GM12878 (cell line): ENCODE measurements at regions not wholly inside any gene's neighbourhood (a gene's known extent, or its start where the extent isn't known, plus 50 kb on each side); places are given as distances from the start of the nearest gene placed in this dataset.

ENCODE experiments used
- BRCA1 ChIP-seq: IDR thresholded peaks from 2 replicates; pipeline ENCODE4 v1.6.1; 2011; ENCODE audit warnings: low read depth, low read length, improper control_type of control experiment
- CEBPB ChIP-seq, 2 experiments: fragments of 150-350 bp in 1 of 2; IDR thresholded peaks; 2 replicates each; pipeline ENCODE4 v1.6.1; 2012 to 2014; ENCODE audit warnings: low read depth in 2 of 2, low read length in 2 of 2, borderline replicate concordance in 1 of 2, inconsistent platforms in 1 of 2
- CHD2 ChIP-seq: IDR thresholded peaks from 2 replicates; pipeline ENCODE4 v1.6.1; 2011; ENCODE audit warnings: low read depth, low read length, improper control_type of control experiment, borderline replicate concordance
- DPF2 ChIP-seq: fragments of 450-650 bp; IDR thresholded peaks from 2 replicates; pipeline ENCODE4 v1.6.1; 2017; ENCODE audit warnings: mild to moderate bottlenecking
- EZH2 ChIP-seq: IDR thresholded peaks from 2 replicates; pipeline ENCODE4 v1.6.1; 2012; ENCODE audit warnings: low read depth, mild to moderate bottlenecking, control low read depth, inconsistent platforms, low read length, borderline replicate concordance; ENCODE audit not compliant: control insufficient read depth
- FOS ChIP-seq: IDR thresholded peaks from 3 replicates; pipeline ENCODE4 v1.6.1; 2011; ENCODE audit warnings: borderline replicate concordance; ENCODE audit not compliant: insufficient read length; ENCODE audit errors: extremely low read depth
- NFYB ChIP-seq: IDR thresholded peaks from 2 replicates; pipeline ENCODE4 v1.6.1; 2011; ENCODE audit warnings: low read depth, mild to moderate bottlenecking, low read length, improper control_type of control experiment, moderate library complexity; ENCODE audit not compliant: insufficient read depth
- TAF1 ChIP-seq: IDR thresholded peaks from 2 replicates; pipeline ENCODE4 v1.6.1; 2011; ENCODE audit warnings: mild to moderate bottlenecking, low read depth, low read length, borderline replicate concordance
- TARDBP ChIP-seq: IDR thresholded peaks from 2 replicates; pipeline ENCODE4 v1.6.1; 2016; ENCODE audit warnings: borderline replicate concordance
- TF ChIP-seq, protein P1 (sequence below): IDR thresholded peaks from 2 replicates; pipeline ENCODE4 v1.6.1; 2011; ENCODE audit warnings: mild to moderate bottlenecking, low read depth, low read length, moderate library complexity; ENCODE audit not compliant: insufficient replicate concordance

DNA sequence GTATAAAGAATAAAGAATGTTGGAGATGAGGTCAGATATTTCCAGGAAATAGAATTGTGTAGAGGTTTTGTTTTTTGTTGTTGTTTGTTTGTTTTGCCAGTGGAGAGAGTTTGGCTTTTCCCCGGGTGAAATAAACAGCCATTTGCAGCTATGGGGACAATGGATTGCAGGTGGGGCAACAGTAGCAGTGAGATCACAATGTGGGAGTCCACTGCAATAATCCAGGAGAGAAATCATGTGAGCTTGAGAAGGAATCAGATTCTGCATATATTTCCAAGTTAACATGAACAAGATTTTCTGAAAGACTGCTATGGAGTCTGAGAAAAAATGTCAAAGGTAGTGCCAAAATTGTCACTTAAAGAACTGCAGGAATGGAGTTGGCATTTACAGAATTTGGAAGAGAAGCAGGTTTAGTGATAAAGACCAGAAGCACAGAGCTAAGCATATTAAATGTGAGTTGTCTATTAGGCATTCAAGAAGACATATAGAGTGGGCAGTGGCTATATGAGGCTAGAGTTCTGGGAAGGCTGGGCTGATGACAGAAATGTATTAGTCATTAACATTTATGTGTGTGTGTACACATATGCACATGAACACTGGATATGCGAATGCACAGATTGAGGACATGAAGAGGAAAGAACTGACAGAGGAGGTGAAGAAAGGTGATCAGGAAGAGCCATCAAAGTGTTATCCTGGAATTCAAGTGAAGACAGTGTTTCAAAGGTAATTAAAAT lies 729.6 kb upstream of the PTBP2 start:
- TF ChIP-seq FOS (no peak), TAF1 (no peak), TARDBP (no peak), BRCA1 (no peak), EZH2 (no peak), CHD2 (no peak), NFYB (no peak), DPF2 (no peak), CEBPB (IDR thresholded peaks at IDR 0.05; ENCODE audit: borderline replicate concordance in 1 of 2, low read depth in 2 of 2, low read length in 2 of 2) (no peak)
- TF ChIP-seq, protein P1, sequence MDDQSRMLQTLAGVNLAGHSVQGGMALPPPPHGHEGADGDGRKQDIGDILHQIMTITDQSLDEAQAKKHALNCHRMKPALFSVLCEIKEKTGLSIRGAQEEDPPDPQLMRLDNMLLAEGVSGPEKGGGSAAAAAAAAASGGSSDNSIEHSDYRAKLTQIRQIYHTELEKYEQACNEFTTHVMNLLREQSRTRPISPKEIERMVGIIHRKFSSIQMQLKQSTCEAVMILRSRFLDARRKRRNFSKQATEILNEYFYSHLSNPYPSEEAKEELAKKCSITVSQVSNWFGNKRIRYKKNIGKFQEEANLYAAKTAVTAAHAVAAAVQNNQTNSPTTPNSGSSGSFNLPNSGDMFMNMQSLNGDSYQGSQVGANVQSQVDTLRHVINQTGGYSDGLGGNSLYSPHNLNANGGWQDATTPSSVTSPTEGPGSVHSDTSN, result no peak
